GM23338 (cell line): ENCODE measurements at regions not wholly inside any gene's neighbourhood (a gene's known extent, or its start where the extent isn't known, plus 50 kb on each side); places are given as distances from the start of the nearest gene placed in this dataset.

Source experiments
- ATAC-seq: fragments of 200-7000 bp; cut with Tn5 transposase; 3 replicates; pipeline ENCODE4 v1.9.1; 2020
- DNase-seq: peaks from one replicate; pipeline ENCODE4 v3.0.0-alpha.2; 2015; ENCODE audit warnings: low spot score
- H2AFZ ChIP-seq: fragments of 200-600 bp; sonication (generic); 2 replicates; pipeline ENCODE4 v1.8.0; 2016; ENCODE audit warnings: antibody characterized with exemption, mild to moderate bottlenecking, moderate library complexity
- H3F3A ChIP-seq: fragments of 200-600 bp; sonication (generic); replicated peaks from 2 replicates; pipeline ENCODE4 v1.8.0; 2017; ENCODE audit warnings: antibody characterized with exemption, mixed run types, low read depth
- H3K27ac ChIP-seq: fragments of 200-600 bp; sonication (generic); 2 replicates; pipeline ENCODE4 v1.6.1; 2016; ENCODE audit warnings: low read depth
- H3K27me3 ChIP-seq: fragments of 200-600 bp; sonication (generic); 2 replicates; pipeline ENCODE4 v1.8.0; 2016; ENCODE audit warnings: mild to moderate bottlenecking, mixed run types, moderate library complexity; ENCODE audit not compliant: insufficient read depth
- H3K36me3 ChIP-seq: fragments of 200-600 bp; sonication (generic); 2 replicates; pipeline ENCODE4 v1.8.0; 2016; ENCODE audit warnings: mild to moderate bottlenecking; ENCODE audit not compliant: insufficient read depth
- H3K4me1 ChIP-seq: fragments of 200-600 bp; sonication (generic); 2 replicates; pipeline ENCODE4 v1.8.0; 2016; ENCODE audit warnings: mild to moderate bottlenecking, moderate library complexity; ENCODE audit not compliant: insufficient read depth
- H3K4me2 ChIP-seq: fragments of 200-600 bp; sonication (generic); 2 replicates; pipeline ENCODE4 v1.7.1; 2017; ENCODE audit warnings: mixed run types
- H3K4me3 ChIP-seq: fragments of 200-600 bp; sonication (generic); 2 replicates; pipeline ENCODE4 v1.6.1; 2016; ENCODE audit warnings: mixed run types
- H3K79me2 ChIP-seq: fragments of 200-600 bp; sonication (generic); replicated peaks from 2 replicates; pipeline ENCODE4 v1.8.0; 2017; ENCODE audit warnings: mild to moderate bottlenecking; ENCODE audit not compliant: insufficient read depth
- H3K9me2 ChIP-seq: fragments of 200-600 bp; sonication (generic); 2 replicates; pipeline ENCODE4 v1.8.0; 2017; ENCODE audit not compliant: insufficient read depth
- H4K20me1 ChIP-seq: fragments of 200-600 bp; sonication (generic); replicated peaks from 2 replicates; pipeline ENCODE4 v1.8.0; 2017; ENCODE audit warnings: mild to moderate bottlenecking; ENCODE audit not compliant: insufficient read depth
- H3K27ac Mint-ChIP-seq: 2 replicates; pipeline ENCODE4 v1.8.0; 2020; ENCODE audit warnings: inconsistent platforms, mild to moderate bottlenecking, moderate library complexity, mixed read lengths
- H3K27me3 Mint-ChIP-seq: 3 replicates; pipeline ENCODE4 v1.8.0; 2022; ENCODE audit warnings: low read depth, mild to moderate bottlenecking, moderate library complexity, mixed read lengths, inconsistent platforms; ENCODE audit not compliant: insufficient read depth, poor library complexity
- H3K36me3 Mint-ChIP-seq: 3 replicates; pipeline ENCODE4 v1.8.0; 2021; ENCODE audit warnings: low read depth, mild to moderate bottlenecking, inconsistent platforms, moderate library complexity, mixed read lengths
- H3K4me1 Mint-ChIP-seq: 3 replicates; pipeline ENCODE4 v1.8.0; 2020; ENCODE audit warnings: mild to moderate bottlenecking, inconsistent platforms, mixed read lengths
- H3K4me3 Mint-ChIP-seq: 3 replicates; pipeline ENCODE4 v1.8.0; 2021; ENCODE audit warnings: moderate library complexity, mild to moderate bottlenecking, inconsistent platforms, mixed read lengths
- H3K9me3 Mint-ChIP-seq: 3 replicates; pipeline ENCODE4 v1.8.0; 2020; ENCODE audit warnings: moderate library complexity, mild to moderate bottlenecking, inconsistent platforms, mixed read lengths
- CREB1 ChIP-seq: fragments of 250-450 bp; sonication (Bioruptor Pico); IDR thresholded peaks from 2 replicates; pipeline ENCODE4 v1.5.0; 2020; ENCODE audit warnings: low read depth, mild to moderate bottlenecking, moderate library complexity
- CTCF ChIP-seq, 2 experiments: fragments of 200-600 bp in 1 of 2; sonication (generic) in 1 of 2; conservative IDR thresholded peaks; 2 replicates each; pipeline versions ENCODE4 v1.5.1 to v1.6.1; 2016 to 2017; ENCODE audit warnings: antibody characterized with exemption in 2 of 2, low read depth in 2 of 2, mild to moderate bottlenecking in 2 of 2, moderate library complexity in 1 of 2
- ETS1 ChIP-seq: IDR thresholded peaks from 2 replicates; pipeline ENCODE4 v1.6.1; 2016; ENCODE audit warnings: antibody characterized with exemption
- EZH2 ChIP-seq: fragments of 200-600 bp; sonication (generic); IDR thresholded peaks from one replicate; pipeline ENCODE4 v1.8.0; 2017; ENCODE audit warnings: antibody characterized with exemption, mild to moderate bottlenecking, low read depth; ENCODE audit not compliant: unreplicated experiment
- EZH2phosphoT487 ChIP-seq: fragments of 200-600 bp; sonication (generic); IDR thresholded peaks from one replicate; pipeline ENCODE4 v1.8.1; 2018; ENCODE audit warnings: antibody characterized with exemption; ENCODE audit not compliant: unreplicated experiment
- JUNB ChIP-seq: IDR thresholded peaks from one replicate; pipeline ENCODE4 v1.6.1; 2016; ENCODE audit warnings: antibody characterized with exemption; ENCODE audit not compliant: unreplicated experiment
- NANOG ChIP-seq: IDR thresholded peaks from 2 replicates; pipeline ENCODE4 v1.6.1; 2016; ENCODE audit warnings: antibody characterized with exemption, borderline replicate concordance
- POLR2AphosphoS5 ChIP-seq: IDR thresholded peaks from 2 replicates; pipeline ENCODE4 v1.6.1; 2016; ENCODE audit warnings: antibody characterized with exemption, low read depth
- REST ChIP-seq: IDR thresholded peaks from one replicate; pipeline ENCODE4 v1.6.1; 2018; ENCODE audit warnings: antibody characterized with exemption; ENCODE audit not compliant: unreplicated experiment
- STAT1 ChIP-seq: IDR thresholded peaks from one replicate; pipeline ENCODE4 v1.6.1; 2016; ENCODE audit warnings: antibody characterized with exemption; ENCODE audit not compliant: unreplicated experiment
- ZNF114 ChIP-seq: fragments of 250-450 bp; sonication (Bioruptor Pico); IDR thresholded peaks from 2 replicates; pipeline ENCODE4 v1.5.0; 2020; ENCODE audit warnings: mild to moderate bottlenecking, moderate library complexity
- ZNF331 ChIP-seq: fragments of 250-450 bp; sonication (Bioruptor Pico); IDR thresholded peaks from 2 replicates; pipeline ENCODE4 v1.5.0; 2020; ENCODE audit warnings: low read depth, mild to moderate bottlenecking, moderate library complexity
- ZNF462 ChIP-seq: fragments of 250-450 bp; sonication (Bioruptor Pico); IDR thresholded peaks from 2 replicates; pipeline ENCODE4 v1.5.0; 2020; ENCODE audit warnings: mild to moderate bottlenecking, moderate library complexity

GRCh38 chr10:3909339-3909738, 124.3 kb upstream of the KLF6 start:
- H3K4me2 ChIP-seq = no peak overlapping the region
- Mint-ChIP-seq H3K27ac (no peak overlapping the region), H3K27me3 (peaks cover 2% of the 10 kb centered on the region), H3K36me3 (no peaks in the 10 kb centered on the region), H3K4me1 (no peaks in the 10 kb centered on the region), H3K4me3 (no peak overlapping the region), H3K9me3 (peaks cover 5% of the 10 kb centered on the region; the same call in 1 of the 3 replicates)
- TF ChIP-seq EZH2 = no peak
- TF ChIP-seq CTCF (conservative IDR thresholded peaks at IDR 0.05; ENCODE audit: low read depth in 2 of 2) = no peak
- TF ChIP-seq REST = no peak
- TF ChIP-seq CREB1 (CRISPR knock-in tag) = no peak
- TF ChIP-seq POLR2AphosphoS5 = no peak
- TF ChIP-seq ZNF462 (CRISPR knock-in tag) = no peak
- no peak for TF ChIP-seq JUNB
- TF ChIP-seq ETS1 = no peak
- TF ChIP-seq EZH2phosphoT487 = no peak
- TF ChIP-seq ZNF114 (CRISPR knock-in tag) = no peak
- no peak for TF ChIP-seq ZNF331 (CRISPR knock-in tag)
- TF ChIP-seq STAT1 = no peak
- no peak for TF ChIP-seq NANOG
- H2AFZ ChIP-seq = no peak overlapping the region
- no peaks in the 10 kb centered on the region for H3K4me1 ChIP-seq
- H3F3A ChIP-seq = no peaks in the 10 kb centered on the region
- no peaks in the 10 kb centered on the region for H3K9me2 ChIP-seq
- no peaks in the 10 kb centered on the region for H3K79me2 ChIP-seq
- DNase-seq (no peak), ATAC-seq (no peak)
- no peaks in the 10 kb centered on the region for H4K20me1 ChIP-seq
- no peak overlapping the region for H3K27ac ChIP-seq
- H3K36me3 ChIP-seq = no peaks in the 10 kb centered on the region
- H3K4me3 ChIP-seq = no peak overlapping the region
- no peaks in the 10 kb centered on the region for H3K27me3 ChIP-seq
